DND-41 (cell line): ENCODE measurements at regions not wholly inside any gene's neighbourhood (a gene's known extent, or its start where the extent isn't known, plus 50 kb on each side); places are given as distances from the start of the nearest gene placed in this dataset.

Experiments used
- EZH2 ChIP-seq: IDR thresholded peaks from 3 replicates; pipeline ENCODE4 v1.6.1; 2012; ENCODE audit warnings: borderline replicate concordance, low read depth, mild to moderate bottlenecking, moderate library complexity, low read length, inconsistent platforms; ENCODE audit not compliant: severe bottlenecking
- TF ChIP-seq, protein P1 (sequence below): IDR thresholded peaks from 2 replicates; pipeline ENCODE4 v1.5.1; 2012; ENCODE audit warnings: borderline replicate concordance, low read length, moderate library complexity, mild to moderate bottlenecking; ENCODE audit not compliant: poor library complexity, severe bottlenecking; ENCODE audit errors: extremely low read depth

DNA sequence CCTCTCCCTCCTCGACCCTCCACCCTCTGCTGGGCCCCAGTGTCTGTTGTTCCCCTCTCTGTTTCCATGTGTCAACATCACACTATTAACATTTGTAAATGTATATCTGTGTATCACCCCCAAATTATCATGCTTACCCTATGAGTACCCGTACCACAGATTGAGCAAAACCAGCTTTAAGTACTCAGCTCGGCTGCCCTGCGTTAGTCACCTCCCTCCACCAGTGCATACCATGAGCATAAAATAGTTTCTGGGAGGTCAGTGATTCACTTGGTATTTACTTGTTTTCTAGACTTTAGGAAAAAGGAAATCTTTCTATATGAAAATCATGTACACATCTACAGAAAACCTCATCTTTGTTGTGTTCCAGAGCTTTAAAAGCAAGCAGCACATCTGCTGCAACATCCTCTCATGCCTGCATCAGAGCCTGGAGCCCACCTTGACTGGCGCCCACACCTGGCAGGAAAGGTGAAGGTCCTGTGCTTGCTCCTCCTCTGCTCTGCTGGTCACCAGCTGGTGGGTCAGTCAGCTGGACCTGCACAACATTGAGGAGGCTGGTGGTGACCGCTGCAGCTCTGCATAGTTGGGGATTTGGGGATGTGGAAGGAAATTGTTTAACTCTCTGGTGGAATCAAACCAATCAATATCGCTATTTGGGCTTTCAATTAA is 214.4 kb upstream of the KLF3 start:
- TF ChIP-seq, protein P1, sequence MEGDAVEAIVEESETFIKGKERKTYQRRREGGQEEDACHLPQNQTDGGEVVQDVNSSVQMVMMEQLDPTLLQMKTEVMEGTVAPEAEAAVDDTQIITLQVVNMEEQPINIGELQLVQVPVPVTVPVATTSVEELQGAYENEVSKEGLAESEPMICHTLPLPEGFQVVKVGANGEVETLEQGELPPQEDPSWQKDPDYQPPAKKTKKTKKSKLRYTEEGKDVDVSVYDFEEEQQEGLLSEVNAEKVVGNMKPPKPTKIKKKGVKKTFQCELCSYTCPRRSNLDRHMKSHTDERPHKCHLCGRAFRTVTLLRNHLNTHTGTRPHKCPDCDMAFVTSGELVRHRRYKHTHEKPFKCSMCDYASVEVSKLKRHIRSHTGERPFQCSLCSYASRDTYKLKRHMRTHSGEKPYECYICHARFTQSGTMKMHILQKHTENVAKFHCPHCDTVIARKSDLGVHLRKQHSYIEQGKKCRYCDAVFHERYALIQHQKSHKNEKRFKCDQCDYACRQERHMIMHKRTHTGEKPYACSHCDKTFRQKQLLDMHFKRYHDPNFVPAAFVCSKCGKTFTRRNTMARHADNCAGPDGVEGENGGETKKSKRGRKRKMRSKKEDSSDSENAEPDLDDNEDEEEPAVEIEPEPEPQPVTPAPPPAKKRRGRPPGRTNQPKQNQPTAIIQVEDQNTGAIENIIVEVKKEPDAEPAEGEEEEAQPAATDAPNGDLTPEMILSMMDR: no peak
- TF ChIP-seq EZH2: no peak
